Mucosa of stomach (tissue), 1 donor: ENCODE measurements at regions not wholly inside any gene's neighbourhood (a gene's known extent, or its start where the extent isn't known, plus 50 kb on each side); places are given as distances from the start of the nearest gene placed in this dataset.
"Not testable (repeated sequence)": the region's sequence is repeated elsewhere in the genome, so short reads cannot be mapped to it uniquely, and the experiment has no call there.

ENCODE experiments used
- H3K27me3 ChIP-seq: one replicate; pipeline ENCODE4 v1.7.0; 2013; ENCODE audit warnings: mild to moderate bottlenecking, low read length; ENCODE audit not compliant: control insufficient read depth, insufficient read depth
- H3K36me3 ChIP-seq: one replicate; pipeline ENCODE4 v1.7.0; 2013; ENCODE audit warnings: low read length; ENCODE audit not compliant: control insufficient read depth, insufficient read depth
- H3K4me1 ChIP-seq: one replicate; pipeline ENCODE4 v1.7.0; 2013; ENCODE audit warnings: mild to moderate bottlenecking, low read length; ENCODE audit not compliant: control insufficient read depth, insufficient read depth
- H3K4me3 ChIP-seq: one replicate; pipeline ENCODE4 v1.7.0; 2013; ENCODE audit warnings: low read length
- H3K9ac ChIP-seq: one replicate; pipeline ENCODE4 v1.7.0; 2013; ENCODE audit warnings: mild to moderate bottlenecking, low read length, moderate library complexity
- H3K9me3 ChIP-seq: one replicate; pipeline ENCODE4 v1.7.0; 2013; ENCODE audit warnings: mild to moderate bottlenecking, low read length, moderate library complexity; ENCODE audit not compliant: control insufficient read depth
- donor health status: Pancreatic carcinoma.

DNA sequence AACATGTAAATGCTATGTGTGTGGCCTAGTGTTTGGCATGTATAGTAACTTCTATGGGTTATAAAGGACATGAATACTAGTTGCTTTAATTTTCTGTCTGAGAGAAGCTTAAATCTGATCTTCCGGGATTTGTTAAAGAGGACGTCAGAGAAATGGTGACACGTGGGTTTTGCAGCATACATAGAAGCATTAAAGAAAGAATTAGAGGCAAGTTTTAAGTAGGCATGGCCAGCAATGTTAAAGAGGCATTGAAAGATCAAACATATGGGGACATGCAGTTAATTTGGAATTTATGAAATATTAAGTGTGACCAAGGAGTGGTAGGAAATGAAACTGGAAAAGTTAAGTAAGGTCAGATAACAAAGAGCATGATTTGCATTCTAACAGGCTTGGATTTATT is 311.4 kb upstream of the RIOK2 start:
- H3K9me3 ChIP-seq, result no peaks in the 10 kb centered on the region
- no peaks in the 10 kb centered on the region for H3K27me3 ChIP-seq
- H3K4me3 ChIP-seq, result no peak overlapping the region
- H3K36me3 ChIP-seq, result no peaks in the 10 kb centered on the region
- H3K9ac ChIP-seq, result no peak overlapping the region
- peaks cover 5% of the 10 kb centered on the region for H3K4me1 ChIP-seq

DNA sequence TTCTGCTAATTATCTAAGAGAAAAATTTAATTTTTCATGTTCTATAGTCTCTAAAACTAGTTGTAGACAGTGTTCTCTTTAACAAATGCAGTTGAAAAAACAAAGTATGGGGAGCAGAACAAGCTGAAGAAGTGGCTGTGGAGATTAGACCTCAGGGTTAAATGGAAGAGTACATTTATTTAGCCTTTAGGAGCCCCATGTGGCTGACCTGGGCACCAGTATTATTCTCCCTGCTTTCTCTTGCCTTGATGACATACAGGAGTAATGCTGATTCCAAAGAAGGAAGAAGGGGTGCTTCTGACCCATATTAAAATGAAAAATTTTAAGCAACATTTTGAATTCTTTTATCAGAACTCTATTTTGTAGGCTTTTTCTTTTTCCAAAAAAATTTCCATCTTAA is 312.3 kb upstream of the RIOK2 start:
- H3K9me3 ChIP-seq, result no peaks in the 10 kb centered on the region
- H3K36me3 ChIP-seq, result no peaks in the 10 kb centered on the region
- peaks cover 5% of the 10 kb centered on the region for H3K4me1 ChIP-seq
- H3K4me3 ChIP-seq, result no peak overlapping the region
- H3K9ac ChIP-seq, result no peak overlapping the region
- H3K27me3 ChIP-seq, result no peaks in the 10 kb centered on the region

DNA sequence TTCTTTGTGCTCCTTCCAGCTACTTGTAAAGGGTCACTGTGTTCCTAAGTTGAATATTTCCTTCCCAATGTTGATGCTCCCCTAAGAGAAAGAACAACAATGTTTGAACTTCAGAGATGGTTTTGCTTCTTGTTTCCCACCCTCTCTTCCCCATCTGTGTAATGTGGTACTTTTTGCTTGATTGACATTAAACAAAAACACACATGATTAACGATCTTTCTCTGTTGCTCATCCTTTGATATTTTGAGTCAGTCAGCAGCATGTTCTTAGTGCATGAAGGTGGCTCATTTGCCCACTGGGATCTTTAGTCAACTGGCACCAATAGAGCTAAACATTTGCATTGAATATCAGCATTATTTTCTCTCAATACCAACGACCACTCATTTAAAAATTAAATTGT is 313.0 kb upstream of the RIOK2 start:
- Histone ChIP-seq H3K36me3 (no peaks in the 10 kb centered on the region), H3K9ac (no peak overlapping the region), H3K4me3 (no peak overlapping the region), H3K4me1 (peaks cover 5% of the 10 kb centered on the region), H3K27me3 (no peaks in the 10 kb centered on the region), H3K9me3 (no peaks in the 10 kb centered on the region)

DNA sequence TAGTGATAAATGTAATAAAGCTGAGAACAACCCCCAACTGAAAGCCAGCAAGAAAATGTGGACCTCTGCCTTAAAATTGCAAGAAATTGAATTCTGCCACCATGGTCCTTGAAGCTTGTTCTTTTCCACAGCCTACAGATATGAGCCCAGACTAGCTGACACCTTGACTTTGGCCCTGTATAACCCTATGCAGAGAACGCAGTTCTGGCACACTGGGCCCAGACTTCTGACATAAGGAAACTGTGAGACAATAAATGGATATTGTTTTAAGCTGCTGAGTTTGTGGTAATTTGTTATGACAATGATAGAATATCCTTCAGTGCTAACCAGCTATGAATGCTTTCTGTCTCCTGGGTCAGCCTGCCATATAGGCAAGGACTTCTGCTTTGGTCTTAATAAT is 315.6 kb upstream of the RIOK2 start:
- Histone ChIP-seq H3K4me3 (no peak overlapping the region), H3K27me3 (no peaks in the 10 kb centered on the region), H3K9me3 (no peaks in the 10 kb centered on the region), H3K36me3 (no peaks in the 10 kb centered on the region), H3K9ac (no peak overlapping the region), H3K4me1 (peaks cover 5% of the 10 kb centered on the region)

DNA sequence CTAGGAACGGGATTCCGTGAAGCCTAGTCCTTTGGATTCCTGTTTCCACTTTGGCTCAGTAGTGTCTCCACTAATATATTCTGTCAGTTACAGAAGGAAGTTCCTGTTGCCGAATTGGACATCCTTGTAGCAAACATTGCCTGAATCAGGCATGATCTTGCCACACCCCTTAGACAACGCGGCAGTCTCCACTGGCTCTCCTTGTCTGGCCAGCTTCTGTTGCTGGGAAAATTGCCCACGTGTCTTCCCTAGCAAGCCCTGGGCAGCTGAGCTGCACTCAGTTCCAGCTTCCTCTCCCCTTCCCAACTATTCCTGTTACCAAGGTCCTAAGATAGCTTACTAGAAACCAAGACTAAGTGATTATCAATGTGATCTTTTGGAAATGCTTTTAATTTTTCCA is 316.6 kb upstream of the RIOK2 start:
- Histone ChIP-seq H3K4me3 (no peak overlapping the region), H3K27me3 (no peaks in the 10 kb centered on the region), H3K9me3 (no peaks in the 10 kb centered on the region), H3K9ac (no peak overlapping the region), H3K36me3 (no peaks in the 10 kb centered on the region), H3K4me1 (peaks cover 3% of the 10 kb centered on the region)

DNA sequence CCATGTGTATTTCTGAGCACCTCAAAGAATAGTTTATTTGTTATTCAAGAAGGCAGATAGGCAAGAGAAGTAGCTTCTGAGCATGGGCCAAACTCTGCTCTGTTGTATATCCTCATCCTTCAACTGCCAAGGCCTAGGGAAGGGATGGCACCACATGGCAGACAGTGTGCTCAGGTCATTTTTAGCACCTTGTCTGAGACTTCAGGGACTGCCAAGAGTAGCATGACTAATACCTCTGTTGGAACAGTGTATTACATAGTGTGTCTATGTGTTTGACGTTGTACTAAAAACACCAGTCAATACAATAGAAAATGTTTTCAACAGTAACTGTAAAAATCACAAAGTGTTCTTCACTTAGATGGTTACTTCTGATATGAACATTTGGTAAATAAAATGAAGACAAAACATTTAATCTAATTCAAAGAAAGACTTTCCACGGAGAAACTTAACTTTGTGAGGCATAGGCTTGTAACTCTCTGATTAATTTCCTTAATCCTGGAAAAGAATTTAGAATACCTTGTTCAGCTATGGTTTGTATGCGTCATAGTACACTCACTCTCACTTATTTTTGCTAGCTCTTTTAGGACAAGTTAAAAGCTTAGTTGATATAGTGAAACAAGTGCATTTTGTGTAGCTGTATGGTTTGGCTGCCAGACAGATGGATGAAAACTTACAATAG is 318.4 kb upstream of the RIOK2 start:
- Histone ChIP-seq H3K27me3 (no peaks in the 10 kb centered on the region), H3K9ac (no peak overlapping the region), H3K4me3 (no peak overlapping the region), H3K4me1 (no peaks in the 10 kb centered on the region), H3K9me3 (no peaks in the 10 kb centered on the region), H3K36me3 (no peaks in the 10 kb centered on the region)

DNA sequence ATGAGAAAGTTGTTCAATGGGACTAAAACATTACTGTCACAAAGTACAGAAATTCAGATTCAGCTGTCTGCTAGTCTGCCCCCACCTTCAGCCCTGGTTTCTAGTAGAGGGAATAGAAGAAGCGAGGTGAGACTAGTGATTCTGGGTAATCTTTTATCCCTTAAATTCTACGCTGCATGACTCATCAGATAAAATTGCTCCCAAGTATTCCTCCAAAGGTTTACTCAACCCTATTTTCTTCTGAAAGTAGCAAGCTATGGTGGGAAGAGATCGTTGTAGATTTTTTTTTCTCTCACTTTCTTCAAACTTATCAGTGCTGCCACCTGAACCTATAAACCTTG is 318.9 kb upstream of the RIOK2 start:
- Histone ChIP-seq H3K36me3 (no peaks in the 10 kb centered on the region), H3K9ac (no peak overlapping the region), H3K4me1 (no peaks in the 10 kb centered on the region), H3K4me3 (no peak overlapping the region), H3K27me3 (no peaks in the 10 kb centered on the region), H3K9me3 (no peaks in the 10 kb centered on the region)

DNA sequence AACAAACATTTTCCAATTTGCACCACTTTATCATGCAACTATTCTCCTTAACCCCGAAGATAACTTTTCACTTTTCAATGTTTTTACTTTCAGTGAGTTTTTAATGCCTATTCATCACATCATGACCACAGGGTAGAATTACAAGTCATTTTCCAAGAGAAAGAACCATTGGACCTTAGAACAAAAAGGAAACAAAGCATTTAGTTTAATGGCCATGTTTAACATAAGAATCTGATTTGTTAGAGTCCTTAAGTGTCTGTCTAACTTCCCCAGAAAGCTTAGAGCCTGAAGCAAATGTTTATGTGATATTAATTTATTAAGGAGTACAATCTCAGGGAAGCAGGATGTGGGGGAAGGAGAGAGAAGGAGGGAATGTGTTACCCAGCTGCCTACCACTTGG is 325.8 kb upstream of the RIOK2 start:
- no peaks in the 10 kb centered on the region for H3K36me3 ChIP-seq
- no peak overlapping the region for H3K9ac ChIP-seq
- no peaks in the 10 kb centered on the region for H3K9me3 ChIP-seq

DNA sequence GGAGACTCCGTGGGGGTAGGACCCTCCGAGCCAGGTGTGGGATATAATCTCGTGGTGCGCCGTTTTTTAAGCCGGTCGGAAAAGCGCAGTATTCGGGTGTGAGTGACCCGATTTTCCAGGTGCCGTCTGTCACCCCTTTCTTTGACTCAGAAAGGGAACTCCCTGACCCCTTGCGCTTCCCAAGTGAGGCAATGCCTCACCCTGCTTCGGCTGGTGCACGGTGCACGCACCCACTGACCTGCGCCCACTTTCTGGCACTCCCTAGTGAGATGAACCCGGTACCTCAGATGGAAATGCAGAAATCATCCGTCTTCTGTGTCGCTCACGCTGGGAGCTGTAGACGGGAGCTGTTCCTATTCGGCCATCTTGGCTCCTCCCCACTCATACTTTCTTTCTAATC is 336.5 kb upstream of the RIOK2 start:
- not testable (repeated sequence) for H3K9me3 ChIP-seq, H3K4me1 ChIP-seq, H3K27me3 ChIP-seq, H3K4me3 ChIP-seq, H3K9ac ChIP-seq, H3K36me3 ChIP-seq

More for the DNA sequence above, 325.8 kb upstream of the RIOK2 start:
- Histone ChIP-seq H3K4me3 (no peak overlapping the region), H3K27me3 (no peaks in the 10 kb centered on the region), H3K4me1 (no peaks in the 10 kb centered on the region)

DNA sequence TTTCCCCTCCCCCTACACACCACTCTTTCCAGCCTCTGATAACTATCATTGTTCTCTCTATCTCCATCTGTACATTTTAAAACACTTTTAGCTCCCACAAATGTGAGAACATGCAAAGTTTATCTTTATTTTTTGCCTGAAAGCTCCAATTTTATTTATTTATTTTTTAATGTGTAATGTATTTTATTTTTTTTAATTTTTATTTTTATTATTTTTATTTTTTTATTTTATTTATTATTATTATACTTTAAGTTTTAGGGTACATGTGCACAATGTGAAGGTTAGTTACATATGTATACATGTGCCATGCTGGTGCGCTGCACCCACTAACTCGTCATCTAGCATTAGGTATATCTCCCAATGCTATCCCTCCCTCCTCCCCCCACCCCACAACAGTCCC is 340.3 kb upstream of the RIOK2 start:
- not testable (repeated sequence) for H3K9ac ChIP-seq, H3K4me1 ChIP-seq, H3K27me3 ChIP-seq, H3K36me3 ChIP-seq, H3K4me3 ChIP-seq, H3K9me3 ChIP-seq

DNA sequence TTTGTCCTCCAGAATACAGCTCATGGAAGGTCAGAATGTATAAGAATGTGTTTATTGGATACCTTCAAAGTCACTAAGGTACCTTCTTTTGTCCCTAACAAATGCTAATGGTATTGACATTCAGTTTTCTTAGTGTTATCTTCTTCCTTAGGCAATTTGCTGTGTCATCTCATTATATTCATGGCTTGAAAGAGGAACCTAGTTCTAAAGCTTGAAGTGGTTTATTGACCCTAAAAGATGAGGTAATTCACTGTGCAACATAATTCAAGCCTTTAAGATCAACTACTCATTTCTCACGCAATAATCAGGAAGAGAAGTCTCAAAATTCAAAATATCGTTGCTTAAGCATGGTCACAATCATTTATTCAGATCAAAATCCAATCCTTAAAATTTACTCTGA is 342.7 kb upstream of the RIOK2 start:
- Histone ChIP-seq H3K9me3 (no peaks in the 10 kb centered on the region), H3K9ac (no peak overlapping the region), H3K4me1 (no peaks in the 10 kb centered on the region), H3K4me3 (no peak overlapping the region), H3K36me3 (no peaks in the 10 kb centered on the region), H3K27me3 (no peaks in the 10 kb centered on the region)

DNA sequence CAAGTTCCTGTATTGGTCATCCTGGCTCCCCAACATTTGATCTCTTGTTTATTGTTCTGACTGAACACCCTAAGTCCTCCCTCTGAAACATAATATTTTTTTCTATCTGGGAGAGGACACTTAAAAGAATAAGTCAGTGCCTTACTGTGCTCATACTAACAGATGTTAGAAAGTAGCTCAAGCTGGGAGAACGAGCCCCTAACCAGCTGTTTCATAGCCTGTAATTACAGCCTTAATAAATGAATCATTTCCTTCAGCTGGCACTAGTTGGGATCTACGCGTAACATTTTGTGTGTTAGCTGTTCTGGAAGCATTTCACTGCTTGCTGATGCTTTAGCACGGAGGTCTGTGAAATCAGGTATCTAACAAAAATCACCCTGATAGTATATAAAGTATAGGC is 345.9 kb upstream of the RIOK2 start:
- Histone ChIP-seq H3K4me3 (no peak overlapping the region), H3K36me3 (no peaks in the 10 kb centered on the region), H3K27me3 (no peaks in the 10 kb centered on the region), H3K9me3 (no peaks in the 10 kb centered on the region), H3K4me1 (no peaks in the 10 kb centered on the region), H3K9ac (no peak overlapping the region)

DNA sequence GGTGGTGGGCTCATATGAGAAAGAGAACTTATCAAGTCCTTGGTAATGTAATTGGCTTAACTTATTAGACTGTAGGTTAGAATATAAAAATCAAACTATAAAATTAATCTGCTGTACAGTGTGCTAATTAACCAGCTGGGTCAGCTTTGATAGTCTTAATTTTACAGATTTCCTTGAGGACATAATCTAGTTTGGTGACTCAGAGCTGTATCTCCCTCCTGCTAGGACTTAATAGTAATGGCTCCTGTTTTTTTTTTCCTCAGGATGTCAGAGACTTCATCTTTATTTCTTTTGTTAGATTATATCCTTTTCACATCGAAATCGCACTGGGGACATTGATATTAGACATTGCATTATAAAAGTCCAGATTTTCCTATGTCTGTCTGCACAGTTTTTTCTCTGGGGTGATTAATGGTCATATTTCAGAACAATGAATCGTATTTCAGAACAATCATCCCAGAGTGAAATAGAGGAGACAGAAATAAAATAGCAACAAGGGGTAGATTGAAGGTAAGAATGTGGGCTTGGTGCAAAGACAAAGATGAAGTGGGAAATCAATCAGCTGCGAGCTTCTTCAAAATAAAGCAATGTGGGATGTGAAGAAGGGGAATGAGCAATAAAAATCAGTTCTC is 346.4 kb upstream of the RIOK2 start:
- no peaks in the 10 kb centered on the region for H3K4me1 ChIP-seq

More for the DNA sequence above, 346.4 kb upstream of the RIOK2 start:
- Histone ChIP-seq H3K9ac (no peak overlapping the region), H3K9me3 (no peaks in the 10 kb centered on the region), H3K4me3 (no peak overlapping the region), H3K36me3 (no peaks in the 10 kb centered on the region), H3K27me3 (no peaks in the 10 kb centered on the region)
